RWPE2 (cell line): ENCODE measurements at regions not wholly inside any gene's neighbourhood (a gene's known extent, or its start where the extent isn't known, plus 50 kb on each side); places are given as distances from the start of the nearest gene placed in this dataset.

Experiments
- ATAC-seq: fragments of 200-7000 bp; cut with Tn5 transposase; 3 replicates; pipeline ENCODE4 v1.9.1; 2021; ENCODE audit warnings: low read depth
- DNase-seq: peaks from one replicate; pipeline ENCODE4 v3.0.0-alpha.2; 2020; ENCODE audit warnings: low spot score
- H3K27ac ChIP-seq: fragments of 450-650 bp; 2 replicates; pipeline ENCODE4 v1.5.1; 2017; ENCODE audit warnings: mild to moderate bottlenecking; ENCODE audit not compliant: poor library complexity, severe bottlenecking
- H3K27me3 ChIP-seq: fragments of 250-450 bp; sonication (Bioruptor Pico); 2 replicates; pipeline ENCODE4 v1.5.1; 2021; ENCODE audit warnings: mild to moderate bottlenecking, moderate library complexity; ENCODE audit not compliant: insufficient read depth, poor library complexity, severe bottlenecking
- H3K36me3 ChIP-seq: fragments of 250-450 bp; sonication (Bioruptor Pico); 2 replicates; pipeline ENCODE4 v1.5.1; 2020; ENCODE audit warnings: low read depth, mild to moderate bottlenecking, moderate library complexity
- H3K4me1 ChIP-seq: fragments of 250-450 bp; sonication (Bioruptor Pico); 2 replicates; pipeline ENCODE4 v1.5.1; 2021; ENCODE audit warnings: mild to moderate bottlenecking, moderate library complexity; ENCODE audit not compliant: insufficient read depth, poor library complexity, severe bottlenecking
- H3K4me3 ChIP-seq: fragments of 250-450 bp; sonication (Bioruptor Pico); 2 replicates; pipeline ENCODE4 v1.5.1; 2021; ENCODE audit warnings: mild to moderate bottlenecking, moderate library complexity; ENCODE audit not compliant: severe bottlenecking
- H3K9me3 ChIP-seq: fragments of 250-450 bp; sonication (Bioruptor Pico); 2 replicates; pipeline ENCODE4 v1.5.1; 2021; ENCODE audit warnings: mild to moderate bottlenecking, moderate library complexity; ENCODE audit not compliant: severe bottlenecking
- CTCF ChIP-seq: fragments of 450-650 bp; IDR thresholded peaks from one replicate; pipeline ENCODE4 v1.5.1; 2017; ENCODE audit warnings: mild to moderate bottlenecking, moderate library complexity; ENCODE audit not compliant: poor library complexity, severe bottlenecking

- no peak overlapping the region for H3K4me3 ChIP-seq
- no peak for TF ChIP-seq CTCF
- DNase-seq (no peak), ATAC-seq (no peak)
- peaks cover 5% of the 10 kb centered on the region for H3K4me1 ChIP-seq
- H3K9me3 ChIP-seq: no peaks in the 10 kb centered on the region
- H3K36me3 ChIP-seq: no peaks in the 10 kb centered on the region
- no peaks in the 10 kb centered on the region for H3K27me3 ChIP-seq
- no peak overlapping the region for H3K27ac ChIP-seq
These were observed 123.9 kb upstream of the NCAM1 start for GRCh38 chr11:112837162-112837826.

GRCh38 chr11:112839051-112839450 is 122.2 kb upstream of the NCAM1 start:
- H3K4me3 ChIP-seq: no peak overlapping the region
- no peak for ATAC-seq
- TF ChIP-seq CTCF: no peak

GRCh38 chr11:112841729-112842128 is 119.5 kb upstream of the NCAM1 start:
- no peaks in the 10 kb centered on the region for H3K27me3 ChIP-seq
- TF ChIP-seq CTCF: no peak
- H3K9me3 ChIP-seq: no peaks in the 10 kb centered on the region
- no peaks in the 10 kb centered on the region for H3K4me1 ChIP-seq
- H3K4me3 ChIP-seq: no peak overlapping the region
- H3K36me3 ChIP-seq: no peaks in the 10 kb centered on the region
- DNase-seq: no peak
- H3K27ac ChIP-seq: no peak overlapping the region
- no peak for ATAC-seq

More at GRCh38 chr11:112839051-112839450, 122.2 kb upstream of the NCAM1 start:
- no peaks in the 10 kb centered on the region for H3K4me1 ChIP-seq
- no peaks in the 10 kb centered on the region for H3K27me3 ChIP-seq
- no peak overlapping the region for H3K27ac ChIP-seq
- no peaks in the 10 kb centered on the region for H3K36me3 ChIP-seq
- no peak for DNase-seq
- no peaks in the 10 kb centered on the region for H3K9me3 ChIP-seq

- Histone ChIP-seq H3K36me3 (no peaks in the 10 kb centered on the region), H3K9me3 (no peaks in the 10 kb centered on the region), H3K4me1 (no peaks in the 10 kb centered on the region), H3K27ac (no peak overlapping the region), H3K4me3 (no peak overlapping the region), H3K27me3 (no peaks in the 10 kb centered on the region)
- ATAC-seq (no peak), DNase-seq (no peak)
- no peak for TF ChIP-seq CTCF
These were observed 119.1 kb upstream of the NCAM1 start for GRCh38 chr11:112842151-112842550.

GRCh38 chr11:112844517-112844916 is 116.7 kb upstream of the NCAM1 start:
- Histone ChIP-seq H3K27ac (no peak overlapping the region), H3K9me3 (no peaks in the 10 kb centered on the region), H3K4me3 (no peak overlapping the region), H3K36me3 (no peaks in the 10 kb centered on the region), H3K4me1 (no peaks in the 10 kb centered on the region), H3K27me3 (peaks cover 3% of the 10 kb centered on the region)
- ATAC-seq: no peak
- DNase-seq: no peak
- no peak for TF ChIP-seq CTCF
